HepG2 (cell line): ENCODE measurements at regions not wholly inside any gene's neighbourhood (a gene's known extent, or its start where the extent isn't known, plus 50 kb on each side); places are given as distances from the start of the nearest gene placed in this dataset.

ENCODE experiments used
- ATAC-seq: fragments of 200-7000 bp; cut with Tn5 transposase; 3 replicates; pipeline ENCODE4 v1.9.1; 2020; ENCODE audit warnings: mild to moderate bottlenecking, moderate library complexity
- BruUV-seq: library from RNA; stranded (reverse); fragments of 400-500 nt; replicated peaks from 2 replicates; lab custom pipeline; 2021; lab: Mats Ljungman, UMichigan
- CTCF ChIA-PET: fragments of 300-600 bp; formaldehyde crosslinking; extraction: SDS; loops from one replicate; lab custom pipeline; 2021; ENCODE audit warnings: low total read pairs, inconsistent platforms, low intra/inter-chr PET ratio; lab: Yijun Ruan, JAX
- POLR2A ChIA-PET: fragments of 350-600 bp; sonication (Branson Sonifier 250); formaldehyde crosslinking; loops from one replicate; lab custom pipeline; 2020; ENCODE audit warnings: antibody characterized with exemption, inconsistent platforms; lab: Yijun Ruan, JAX
- DNase-seq: peaks from one replicate; pipeline ENCODE4 v3.0.0-alpha.2; 2015; ENCODE audit warnings: low spot score
- FAIRE-seq: peaks from 3 replicates; lab custom pipeline; 2011; peaks lifted over from hg19 to GRCh38; lab: Jason Lieb, UNC
- H2AFZ ChIP-seq: one replicate; pipeline ENCODE4 v1.6.1; 2011; ENCODE audit warnings: low read length, inconsistent platforms
- H3K27ac ChIP-seq: fragments of 300-600 bp; 3 replicates; pipeline ENCODE4 v1.8.0; 2011; ENCODE audit warnings: mixed run types, mild to moderate bottlenecking, mixed read lengths, low read length, inconsistent platforms; ENCODE audit not compliant: insufficient read depth; ENCODE audit errors: extremely low read length
- H3K27me3 ChIP-seq, 2 experiments: fragments of 200-600 bp in 1 of 2; 2 replicates in 1 of 2; 3 replicates in 1 of 2; pipeline versions ENCODE4 v1.6.0 to v1.8.0; 2011; ENCODE audit warnings: low read length in 2 of 2, mild to moderate bottlenecking in 2 of 2, moderate library complexity in 2 of 2, inconsistent platforms in 1 of 2; ENCODE audit not compliant: insufficient read depth in 2 of 2, control insufficient read depth in 1 of 2
- H3K36me3 ChIP-seq, 2 experiments: fragments of 200-600 bp in 1 of 2; replicated peaks in 1 of 2; 2 replicates in 1 of 2; 3 replicates in 1 of 2; pipeline versions ENCODE4 v1.5.1 to v1.8.0; 2011; ENCODE audit warnings: low read length in 2 of 2, inconsistent platforms in 1 of 2; ENCODE audit not compliant: insufficient read depth in 2 of 2, control insufficient read depth in 1 of 2
- H3K4me1 ChIP-seq: 2 replicates; pipeline ENCODE4 v1.5.1; 2012; ENCODE audit warnings: low read length, inconsistent platforms; ENCODE audit not compliant: insufficient read depth
- H3K4me2 ChIP-seq: 2 replicates; pipeline ENCODE4 v1.6.0; 2011; ENCODE audit warnings: low read depth, low read length, inconsistent platforms
- H3K4me3 ChIP-seq, 3 experiments: fragments of 200-600 bp in 1 of 3; sonication (generic), shearing (Covaris generic) in 1 of 3; replicated peaks in 1 of 3; 2 replicates each; pipeline ENCODE4 v1.5.1; 2011 to 2016; ENCODE audit warnings: low read length in 3 of 3, inconsistent platforms in 2 of 3, low read depth in 2 of 3, mild to moderate bottlenecking in 2 of 3, control low read depth in 1 of 3, mixed read lengths in 1 of 3; ENCODE audit not compliant: insufficient read depth in 1 of 3
- H3K79me2 ChIP-seq: one replicate; pipeline ENCODE4 v1.6.1; 2011; ENCODE audit warnings: low read length, inconsistent platforms; ENCODE audit not compliant: insufficient read depth
- H3K9ac ChIP-seq: 2 replicates; pipeline ENCODE4 v1.6.0; 2011; ENCODE audit warnings: mild to moderate bottlenecking, low read depth, low read length, inconsistent platforms; ENCODE audit not compliant: insufficient read depth
- H3K9me3 ChIP-seq: 2 replicates; pipeline ENCODE4 v1.5.1; 2012; ENCODE audit warnings: mild to moderate bottlenecking, low read length
- H4K20me1 ChIP-seq: 2 replicates; pipeline ENCODE4 v1.6.0; 2011; ENCODE audit warnings: inconsistent platforms, mild to moderate bottlenecking, low read length, moderate library complexity; ENCODE audit not compliant: insufficient read depth
- ARID3A ChIP-seq: IDR thresholded peaks from 2 replicates; pipeline ENCODE4 v1.6.1; 2012; ENCODE audit warnings: low read depth, low read length, improper control_type of control experiment
- BCL6 ChIP-seq: IDR thresholded peaks from 2 replicates; pipeline ENCODE4 v1.6.1; 2016; ENCODE audit warnings: missing genetic modification reagents, missing compliant biosample characterization
- MAFK ChIP-seq, 2 experiments: IDR thresholded peaks in 1 of 2; conservative IDR thresholded peaks in 1 of 2; 2 replicates each; pipeline ENCODE4 v1.6.1; 2011; ENCODE audit warnings: improper control_type of control experiment in 2 of 2, low read length in 2 of 2
- POLR2AphosphoS2 ChIP-seq: IDR thresholded peaks from 2 replicates; pipeline ENCODE4 v1.6.1; 2011; ENCODE audit warnings: low read depth, low read length, improper control_type of control experiment
- RBM22 ChIP-seq: fragments of 200-400 bp; formaldehyde crosslinking; optimal IDR thresholded peaks from 2 replicates; pipeline ENCODE3; 2017; ENCODE audit warnings: mild to moderate bottlenecking, low read length, moderate library complexity
- SRSF4 ChIP-seq: fragments of 200-400 bp; formaldehyde crosslinking; IDR thresholded peaks from one replicate; pipeline ENCODE4 v1.6.1; 2018; ENCODE audit warnings: mild to moderate bottlenecking, low read depth, low read length, moderate library complexity; ENCODE audit not compliant: poor library complexity, severe bottlenecking
- TMF1 ChIP-seq: sonication (generic); formaldehyde crosslinking; IDR thresholded peaks from 2 replicates; pipeline ENCODE4 v1.8.1; 2022; ENCODE audit warnings: low read depth, missing genetic modification reagents
- ZHX1 ChIP-seq: sonication (generic); formaldehyde crosslinking; IDR thresholded peaks from 2 replicates; pipeline ENCODE4 v1.8.1; 2022; ENCODE audit warnings: low read depth, mild to moderate bottlenecking, missing genetic modification reagents
- ZMAT3 ChIP-seq: sonication (generic); formaldehyde crosslinking; conservative IDR thresholded peaks from 2 replicates; pipeline ENCODE4 v1.7.0; 2021; ENCODE audit warnings: missing genetic modification reagents
- ZNF281 ChIP-seq: sonication (generic); formaldehyde crosslinking; IDR thresholded peaks from 2 replicates; pipeline ENCODE4 v1.4.0; 2020; ENCODE audit warnings: missing genetic modification reagents, borderline replicate concordance
- ZSCAN12 ChIP-seq: sonication (generic); formaldehyde crosslinking; IDR thresholded peaks from 2 replicates; pipeline ENCODE4 v1.9.0; 2021; ENCODE audit warnings: mild to moderate bottlenecking, missing genetic modification reagents
- WGBS: methylation state at CpG from one replicate; pipeline ENCODE4 v1.1.6; 2017; ENCODE audit warnings: low lambda C conversion rate; 5-methylcytosine and 5-hydroxymethylcytosine counted together
- in situ Hi-C: cut with HindIII; loops from 2 replicates; pipeline ENCODE4 v1.10.0; 2017; ENCODE audit warnings: low pct_unique_long_range_greater_than_20kb; ENCODE audit not compliant: extremely low pct_ligation_motif_present
- intact Hi-C: fragments of 100-400 bp; cut with micrococcal nuclease; formaldehyde crosslinking; loops from one replicate; pipeline ENCODE4 v1.10.0; 2022; ENCODE audit not compliant: unreplicated experiment

- intact Hi-C loops (no loop called here), in situ Hi-C loops (no loop called here)
- Histone ChIP-seq H3K9me3 (no peaks in the 10 kb centered on the region), H3K79me2 (no peaks in the 10 kb centered on the region), H3K27ac (no peak overlapping the region), H3K4me1 (no peaks in the 10 kb centered on the region), H3K9ac (no peak overlapping the region), H2AFZ (no peak overlapping the region), H3K36me3 (no peaks in the 10 kb centered on the region), H3K4me3 (no peak overlapping the region), H3K4me2 (no peak overlapping the region), H4K20me1 (no peaks in the 10 kb centered on the region), H3K27me3 (no peaks in the 10 kb centered on the region; a peak in 1 of 5 replicates)
- ChIA-PET CTCF (no interaction called here), POLR2A (no interaction called here)
- 0% methylated on average over 1 of the region's 1 CpG for WGBS
- no peak for ATAC-seq
- TF ChIP-seq POLR2AphosphoS2 (no peak), SRSF4 (no peak), MAFK (conservative IDR thresholded peaks at IDR 0.05 in 1 of 2, IDR thresholded peaks at IDR 0.05 in 1 of 2; ENCODE audit: low read length in 2 of 2) (0 out of 4 replicates have a peak, but pooled peaks of 1 of the 2 experiments have one; percentile 11)
- no TSS peak for BruUV-seq
- no peak for FAIRE-seq
- DNase-seq, result no peak
These were observed 314.5 kb upstream of the ANO3 start for GRCh38 chr11:26017322-26017860.

GRCh38 chr11:26017903-26018302, 314.0 kb upstream of the ANO3 start:
- Histone ChIP-seq H3K36me3 (no peaks in the 10 kb centered on the region), H3K4me2 (no peak overlapping the region), H2AFZ (no peak overlapping the region), H3K9me3 (no peaks in the 10 kb centered on the region), H3K4me3 (no peak overlapping the region), H3K9ac (no peak overlapping the region), H3K79me2 (no peaks in the 10 kb centered on the region), H3K27me3 (no peaks in the 10 kb centered on the region; a peak in 1 of 5 replicates), H3K4me1 (no peaks in the 10 kb centered on the region), H3K27ac (no peak overlapping the region), H4K20me1 (no peaks in the 10 kb centered on the region)
- 0% methylated on average over 2 of the region's 2 CpGs for WGBS
- CTCF ChIA-PET, result no interaction called here
- FAIRE-seq, result no peak
- in situ Hi-C loops, result no loop called here
- no TSS peak for BruUV-seq
- no peak for ATAC-seq
- POLR2A ChIA-PET, result no interaction called here
- intact Hi-C loops, result no loop called here
- no peak for DNase-seq
- TF ChIP-seq RBM22 (no peak), TMF1 (no peak), ARID3A (no peak), ZMAT3 (CRISPR knock-in tag) (no peak), ZSCAN12 (CRISPR knock-in tag) (no peak), ZHX1 (CRISPR knock-in tag) (no peak), BCL6 (CRISPR knock-in tag) (no peak), ZNF281 (CRISPR knock-in tag) (no peak)
